ENCODE measurements at regions not wholly inside any gene's neighbourhood (a gene's known extent, or its start where the extent isn't known, plus 50 kb on each side); places are given as distances from the start of the nearest gene placed in this dataset.
"Not testable (repeated sequence)": the region's sequence is repeated elsewhere in the genome, so short reads cannot be mapped to it uniquely, and the experiment has no call there.

- no peak for DNase-seq
These were observed 50.9 kb upstream of the HSPB3 start for GRCh38 chr5:54404568-54404967.

GRCh38 chr5:54403885-54404416, 51.5 kb upstream of the HSPB3 start:
- no peak for DNase-seq

GRCh38 chr5:54403121-54403520, 52.4 kb upstream of the HSPB3 start:
- DNase-seq, result no peak

GRCh38 chr5:54401515-54401914, 54.0 kb upstream of the HSPB3 start:
- no peak for DNase-seq

- DNase-seq, result no peak
These were observed 57.3 kb upstream of the HSPB3 start for GRCh38 chr5:54398191-54398590.

- DNase-seq, result no peak
These were observed 58.1 kb upstream of the HSPB3 start for GRCh38 chr5:54397420-54397819.

- not testable (repeated sequence) for DNase-seq
These were observed 62.5 kb upstream of the HSPB3 start for GRCh38 chr5:54393007-54393406.

- DNase-seq, result no peak
These were observed 64.9 kb upstream of the HSPB3 start for GRCh38 chr5:54390539-54391031.

GRCh38 chr5:54390015-54390414, 65.5 kb upstream of the HSPB3 start:
- peak; percentile 66 for DNase-seq

GRCh38 chr5:54389399-54389798, 66.1 kb upstream of the HSPB3 start:
- not testable (repeated sequence) for DNase-seq

GRCh38 chr5:54388811-54389210, 66.7 kb upstream of the HSPB3 start:
- DNase-seq, result no peak

GRCh38 chr5:54388409-54388808, 67.1 kb upstream of the HSPB3 start:
- DNase-seq, result peak; percentile 68

- DNase-seq, result no peak
These were observed 67.8 kb upstream of the HSPB3 start for GRCh38 chr5:54387659-54388232.

- no peak for DNase-seq
These were observed 68.5 kb upstream of the HSPB3 start for GRCh38 chr5:54387031-54387430.

GRCh38 chr5:54385994-54386393, 69.5 kb upstream of the HSPB3 start:
- no peak for DNase-seq

GRCh38 chr5:54384356-54384933, 71.1 kb upstream of the HSPB3 start:
- no peak for DNase-seq

- DNase-seq, result no peak
These were observed 71.6 kb upstream of the HSPB3 start for GRCh38 chr5:54383941-54384340.

GRCh38 chr5:54383225-54383901, 72.1 kb upstream of the HSPB3 start:
- no peak for DNase-seq

GRCh38 chr5:54381319-54381718, 70.9 kb upstream of the ARL15 start:
- DNase-seq, result not testable (repeated sequence)

- DNase-seq, result no peak
These were observed 69.2 kb upstream of the ARL15 start for GRCh38 chr5:54379590-54379989.

- DNase-seq, result no peak
These were observed 68.3 kb upstream of the ARL15 start for GRCh38 chr5:54378707-54379106.

- not testable (repeated sequence) for DNase-seq
These were observed 67.0 kb upstream of the ARL15 start for GRCh38 chr5:54377339-54377738.

- DNase-seq, result no peak
These were observed 60.6 kb upstream of the ARL15 start for GRCh38 chr5:54370982-54371381.

GRCh38 chr5:54367844-54368243, 57.5 kb upstream of the ARL15 start:
- DNase-seq, result no peak
